ENCODE measurements at regions not wholly inside any gene's neighbourhood (a gene's known extent, or its start where the extent isn't known, plus 50 kb on each side); places are given as distances from the start of the nearest gene placed in this dataset.
"Not testable (repeated sequence)": the region's sequence is repeated elsewhere in the genome, so short reads cannot be mapped to it uniquely, and the experiment has no call there.

DNA sequence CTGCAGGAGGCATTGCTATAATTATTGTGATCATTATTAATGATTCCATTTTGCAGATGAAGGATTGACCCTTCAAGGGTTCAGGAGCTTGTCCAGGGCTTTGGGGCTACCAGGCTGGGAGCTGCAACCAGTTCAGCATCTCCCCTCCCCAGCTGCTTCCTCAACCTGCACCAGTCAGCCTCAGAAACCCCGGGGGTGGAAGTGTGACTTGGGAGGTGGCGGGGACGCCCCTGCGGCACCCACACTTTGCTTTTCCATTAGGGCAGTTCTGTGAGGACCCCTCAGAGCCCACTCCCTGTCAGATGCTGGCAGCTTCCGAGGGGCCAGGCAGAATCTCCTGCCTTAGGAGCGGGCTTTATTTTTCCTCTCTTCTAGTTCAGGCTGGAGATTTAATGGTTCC is 85.6 kb downstream of the OLFM1 start:
- DNase-seq (ENCODE audit: low read depth): no peak

DNA sequence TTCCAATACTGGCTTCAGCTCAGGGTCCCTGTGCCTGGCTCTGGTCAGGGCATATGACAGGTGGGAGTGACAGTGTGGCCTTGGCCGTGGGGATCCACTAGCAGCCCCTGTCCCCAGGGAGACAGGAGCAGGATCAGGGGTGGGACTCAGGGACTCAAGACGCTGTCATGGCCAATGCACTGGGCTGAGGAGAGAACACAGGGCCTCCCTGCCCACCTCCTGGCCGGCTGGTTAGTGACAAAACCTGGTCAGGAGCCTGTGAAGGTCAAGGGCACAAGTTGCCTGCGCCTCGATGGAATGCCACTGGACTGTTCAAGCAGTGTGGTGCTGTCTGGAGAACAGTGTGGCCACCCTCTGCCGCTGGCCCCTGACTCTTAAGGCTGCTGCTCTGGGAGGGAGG is 86.8 kb downstream of the OLFM1 start:
- no peak for DNase-seq (ENCODE audit: low read depth)

DNA sequence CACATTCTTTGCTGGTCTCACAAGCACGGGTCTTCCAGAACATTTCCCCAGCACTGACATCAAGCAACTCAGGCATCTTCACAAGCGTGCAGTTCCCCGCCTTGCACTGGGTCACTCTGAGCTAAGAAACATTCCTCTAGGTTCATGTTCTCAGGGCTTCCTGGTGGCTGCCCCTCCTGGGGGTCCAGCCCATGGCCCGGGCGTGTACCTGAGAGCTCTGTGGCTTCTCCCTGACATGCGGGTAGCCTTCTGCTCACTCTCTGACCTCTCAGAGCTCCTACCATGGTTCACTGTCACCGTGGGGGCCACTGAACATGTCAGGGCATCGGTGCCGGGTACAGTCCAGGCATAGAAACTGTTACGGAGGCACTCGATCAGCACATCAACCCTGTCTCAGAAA is 87.5 kb downstream of the OLFM1 start:
- DNase-seq (ENCODE audit: low read depth): no peak

DNA sequence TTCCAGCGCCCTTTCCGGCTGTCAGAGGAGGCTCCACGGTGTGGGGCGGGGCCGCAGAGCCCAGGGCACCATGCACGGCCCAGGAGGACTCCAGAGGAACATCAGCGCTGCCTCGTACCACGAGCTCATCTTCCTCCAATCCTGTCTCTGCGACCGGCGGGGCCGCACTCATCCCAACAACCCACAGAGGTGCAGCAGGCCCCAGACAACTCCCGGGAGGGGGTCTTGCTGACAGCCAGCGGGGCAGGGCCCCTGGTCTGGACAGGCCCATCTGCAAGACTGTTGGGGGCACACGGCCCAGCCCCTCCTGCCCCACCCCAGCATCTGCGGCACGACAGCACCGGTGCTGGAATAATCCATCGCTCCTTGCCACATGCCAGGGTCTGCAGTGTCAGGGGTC is 88.8 kb downstream of the OLFM1 start:
- no peak for DNase-seq (ENCODE audit: low read depth)

DNA sequence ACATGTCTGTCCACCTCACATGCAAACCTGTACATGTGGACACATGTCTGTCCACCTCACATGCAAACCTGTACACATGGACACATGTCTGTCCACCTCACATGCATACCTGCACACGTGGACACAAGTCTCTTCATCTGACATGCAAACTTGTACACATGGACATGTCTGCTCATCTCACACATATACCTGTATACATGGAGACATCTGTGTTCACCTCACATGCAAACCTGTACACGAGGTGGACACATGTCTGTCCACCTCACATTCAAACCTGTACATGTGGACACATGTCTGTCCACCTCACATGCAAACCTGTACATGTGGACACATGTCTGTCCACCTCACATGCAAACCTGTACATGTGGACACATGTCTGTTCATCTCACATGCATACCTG is 90.1 kb downstream of the OLFM1 start:
- not testable (repeated sequence) for DNase-seq (ENCODE audit: low read depth)

DNA sequence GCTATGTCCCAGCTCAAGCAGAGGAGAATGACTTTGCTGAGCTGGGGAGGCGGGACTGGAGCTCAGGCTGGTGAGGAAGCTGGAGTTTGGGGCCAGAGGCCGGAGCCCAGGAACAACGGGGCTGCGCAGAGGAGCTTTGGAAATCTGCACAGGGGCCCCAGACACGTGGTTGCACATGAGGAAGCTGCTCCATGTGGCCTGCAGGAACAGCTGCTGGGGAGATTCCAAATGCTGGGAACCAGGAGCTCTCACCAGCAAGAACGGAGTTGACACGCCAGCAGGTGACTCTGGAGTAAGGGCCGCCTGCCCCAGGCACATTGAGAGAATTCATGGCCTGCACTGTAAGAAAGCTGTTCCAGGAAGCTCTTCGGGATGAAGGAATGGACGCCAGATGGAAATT is 91.0 kb downstream of the OLFM1 start:
- no peak for DNase-seq (ENCODE audit: low read depth)

DNA sequence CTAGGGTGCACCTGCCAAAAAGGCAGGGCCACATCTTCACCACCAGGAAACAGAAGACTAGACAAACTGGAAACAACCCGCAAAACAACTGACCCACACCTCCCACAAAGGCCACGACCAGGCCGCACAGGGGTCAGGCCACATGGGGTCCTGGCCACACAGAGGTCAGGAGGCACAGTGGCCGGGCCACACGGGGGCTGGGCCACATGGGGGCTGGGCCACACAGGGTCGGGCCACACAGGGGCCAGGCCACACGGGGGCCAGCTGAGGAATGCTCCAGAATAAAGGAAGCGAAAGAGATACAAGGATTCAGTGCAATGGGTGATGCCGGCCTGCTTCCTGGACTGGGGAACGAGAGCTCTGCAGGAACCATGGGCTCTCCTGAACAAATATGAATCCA is 91.6 kb downstream of the OLFM1 start:
- no peak for DNase-seq (ENCODE audit: low read depth)

DNA sequence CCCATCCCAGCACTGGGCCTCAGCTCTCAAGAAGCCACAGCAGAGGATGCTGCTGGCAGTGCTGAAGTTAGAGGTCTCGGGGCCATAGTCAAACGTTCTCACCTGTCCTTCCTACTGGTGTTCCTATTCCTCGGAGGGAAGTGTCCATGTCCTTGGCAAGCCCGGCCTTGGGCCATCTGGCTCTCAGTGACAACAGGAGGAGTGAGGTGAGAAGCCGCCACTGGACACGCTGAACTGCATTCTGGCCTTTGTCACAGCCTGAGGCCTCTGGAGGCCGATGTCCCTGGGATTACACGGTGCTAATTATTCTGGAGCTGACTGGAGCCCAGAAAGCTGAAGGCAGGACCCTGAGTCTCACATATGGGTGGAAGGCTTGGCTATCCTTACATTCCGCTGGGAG is 92.5 kb downstream of the OLFM1 start:
- DNase-seq (ENCODE audit: low read depth): no peak

DNA sequence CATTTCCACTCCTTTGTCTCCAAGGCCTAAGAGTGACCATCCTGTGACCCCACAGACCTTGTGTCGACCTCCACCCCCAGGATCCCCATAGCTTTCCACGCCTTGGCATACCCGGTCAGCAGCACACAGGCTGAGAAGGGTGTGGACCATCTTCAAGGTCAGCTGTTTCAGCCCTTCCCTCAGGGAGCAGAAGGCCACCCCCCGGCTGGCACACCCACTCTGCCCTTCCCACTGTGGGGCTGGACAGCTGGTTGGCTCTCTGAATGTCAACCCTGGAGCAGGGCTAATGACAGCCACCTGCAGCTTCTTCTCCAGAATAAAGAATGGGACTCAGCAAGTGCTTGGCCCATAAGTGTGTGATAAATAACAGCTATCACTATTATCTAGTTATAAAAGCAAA is 93.1 kb downstream of the OLFM1 start:
- DNase-seq (ENCODE audit: low read depth): no peak

DNA sequence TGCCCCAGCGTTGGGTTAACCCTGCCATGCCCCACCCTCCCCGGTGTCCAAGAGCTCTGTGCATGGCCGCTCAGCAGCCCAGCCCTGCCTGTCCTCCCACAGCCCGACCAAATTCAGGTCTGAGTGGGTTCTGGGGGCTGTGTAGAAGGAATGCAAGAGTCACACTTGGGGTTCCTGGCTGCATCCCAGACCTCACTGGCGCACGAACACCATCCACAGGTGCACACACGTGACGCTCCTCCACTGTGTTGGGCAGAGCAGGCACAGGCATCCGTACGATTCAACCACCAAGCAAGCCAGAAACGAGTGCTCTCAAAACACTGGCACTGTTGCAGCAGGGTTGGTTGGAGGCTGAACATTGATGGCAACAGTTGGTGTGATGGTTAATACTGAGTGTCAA is 93.9 kb downstream of the OLFM1 start:
- no peak for DNase-seq (ENCODE audit: low read depth)

DNA sequence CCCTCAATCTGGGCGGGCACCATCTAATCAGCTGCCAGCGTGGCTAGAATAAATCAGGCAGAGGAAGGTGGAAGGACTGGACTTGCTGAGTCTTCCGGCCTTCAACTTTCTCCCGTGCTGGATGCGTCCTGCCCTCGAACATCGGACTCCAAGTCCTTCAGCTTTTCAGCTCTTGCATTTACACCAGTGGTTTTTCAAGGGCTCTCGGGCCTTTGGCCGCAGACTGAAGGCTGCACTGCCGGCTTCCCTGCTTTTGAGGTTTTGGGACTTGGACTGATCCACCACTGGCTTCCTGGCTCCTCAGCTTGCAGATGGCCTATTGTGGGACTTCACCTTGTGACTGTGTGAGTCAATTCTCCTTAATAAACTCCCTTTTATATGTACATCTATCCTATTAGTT is 94.4 kb downstream of the OLFM1 start:
- not testable (repeated sequence) for DNase-seq (ENCODE audit: low read depth)

DNA sequence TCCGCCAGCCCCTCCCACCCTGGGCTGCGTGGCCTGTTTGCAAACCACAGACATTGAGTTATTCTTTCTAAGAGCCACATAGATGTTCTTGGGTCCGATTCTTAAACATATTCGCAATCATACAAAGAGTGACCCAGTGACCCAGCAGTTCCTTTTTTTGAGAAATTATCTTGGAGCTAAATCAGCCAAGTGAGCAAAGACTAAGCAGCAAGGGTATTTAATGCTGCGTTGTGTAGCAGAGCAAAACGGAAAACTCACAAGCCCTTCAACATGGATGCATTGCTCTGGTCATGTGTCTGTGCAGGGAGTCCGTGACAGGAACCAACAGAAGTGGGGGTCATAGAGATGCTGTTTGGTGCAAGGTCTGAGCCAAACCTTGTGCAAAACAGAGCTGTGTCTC is 95.6 kb downstream of the OLFM1 start:
- DNase-seq (ENCODE audit: low read depth): no peak

DNA sequence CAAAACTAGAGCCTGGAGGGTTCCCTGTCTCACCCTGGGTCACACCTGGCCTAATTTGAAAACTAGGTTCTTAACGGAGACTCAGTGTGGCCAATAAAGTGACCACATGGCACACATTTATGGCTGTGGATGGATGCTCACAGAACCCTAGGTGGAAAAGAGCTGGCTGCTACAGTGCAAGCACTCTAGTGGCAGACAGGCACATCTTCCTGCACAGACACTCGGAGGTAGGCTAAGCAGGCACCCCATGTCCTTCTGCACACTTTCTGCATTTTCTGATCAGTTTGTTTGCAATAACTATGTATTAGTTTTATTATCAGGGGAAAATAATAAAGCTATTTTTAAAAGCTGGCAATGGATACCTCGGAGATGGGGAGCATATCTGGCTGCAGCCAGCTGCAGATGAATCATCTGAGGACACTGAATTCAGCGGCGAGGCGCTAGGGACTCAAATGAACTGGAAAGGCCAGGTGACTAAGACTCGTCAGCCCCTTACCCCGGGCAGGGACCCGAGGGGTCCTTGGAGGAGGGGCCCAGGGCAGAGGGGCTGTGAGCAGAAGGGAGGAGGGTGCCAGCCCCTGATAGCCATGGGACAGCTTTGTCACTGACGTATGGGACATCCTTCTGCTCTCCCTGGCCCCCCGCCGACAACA is 96.2 kb downstream of the OLFM1 start:
- no peak for DNase-seq (ENCODE audit: low read depth)

DNA sequence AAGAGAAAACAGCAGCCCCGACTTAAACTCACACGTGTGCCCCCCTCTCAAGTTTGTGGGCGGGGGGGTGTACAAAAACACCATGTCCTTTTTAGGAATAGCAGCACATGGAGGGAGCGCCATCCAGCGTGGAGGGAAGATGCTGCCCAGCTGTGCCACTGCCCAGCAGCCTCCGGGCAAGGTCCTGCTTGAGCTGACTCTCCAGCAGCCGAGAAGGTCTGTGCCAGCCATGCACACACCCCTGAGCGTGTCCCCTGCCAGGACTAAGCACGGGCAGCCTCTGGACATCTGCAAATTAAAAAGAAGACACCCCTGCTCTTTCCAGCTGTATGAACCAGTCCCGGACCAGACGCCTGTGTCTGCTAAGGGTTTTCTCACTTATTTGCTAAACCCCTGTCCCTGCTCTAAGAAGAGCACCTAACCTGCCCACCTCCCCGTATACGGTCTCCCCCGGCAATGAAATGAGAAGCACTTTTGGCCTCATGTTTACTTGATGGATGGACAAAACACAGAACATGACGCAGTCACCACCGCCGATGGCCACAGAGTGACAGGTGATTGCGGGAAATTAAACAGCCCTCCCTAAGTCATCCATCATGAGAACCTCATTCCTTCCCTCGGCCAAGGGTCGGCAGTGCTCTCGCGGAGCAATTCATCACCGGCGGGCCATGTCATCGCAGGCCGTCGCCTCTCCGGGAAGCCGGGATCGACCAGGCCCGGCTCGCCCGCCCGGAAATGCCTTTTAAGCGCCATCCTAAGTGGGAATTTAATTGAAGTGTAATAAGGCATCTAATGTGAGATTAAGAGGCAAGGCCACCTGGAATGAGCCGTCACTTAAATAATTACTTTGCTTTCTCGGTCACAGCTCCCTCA is 96.9 kb downstream of the OLFM1 start:
- DNase-seq (ENCODE audit: low read depth): no peak

DNA sequence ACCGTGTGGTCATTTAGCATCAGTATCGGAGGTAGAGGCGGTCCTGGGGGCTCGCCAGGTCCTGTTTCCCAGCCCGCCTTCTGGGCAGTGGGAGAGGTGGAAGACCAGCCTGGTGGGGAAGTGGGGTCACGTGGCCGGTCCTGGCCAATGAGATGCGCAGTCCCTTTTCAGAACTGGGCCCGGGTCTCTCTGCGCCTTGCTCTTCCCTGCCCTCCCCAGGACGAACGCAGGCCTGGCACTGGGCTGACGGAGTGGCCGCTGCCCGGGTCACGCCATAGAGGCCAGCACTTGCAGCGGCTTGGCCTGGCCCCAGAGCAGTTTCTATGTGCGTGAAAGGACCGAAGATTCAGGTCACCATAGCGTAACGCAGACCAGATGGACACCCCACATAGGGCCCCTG is 97.6 kb downstream of the OLFM1 start:
- DNase-seq (ENCODE audit: low read depth): no peak

DNA sequence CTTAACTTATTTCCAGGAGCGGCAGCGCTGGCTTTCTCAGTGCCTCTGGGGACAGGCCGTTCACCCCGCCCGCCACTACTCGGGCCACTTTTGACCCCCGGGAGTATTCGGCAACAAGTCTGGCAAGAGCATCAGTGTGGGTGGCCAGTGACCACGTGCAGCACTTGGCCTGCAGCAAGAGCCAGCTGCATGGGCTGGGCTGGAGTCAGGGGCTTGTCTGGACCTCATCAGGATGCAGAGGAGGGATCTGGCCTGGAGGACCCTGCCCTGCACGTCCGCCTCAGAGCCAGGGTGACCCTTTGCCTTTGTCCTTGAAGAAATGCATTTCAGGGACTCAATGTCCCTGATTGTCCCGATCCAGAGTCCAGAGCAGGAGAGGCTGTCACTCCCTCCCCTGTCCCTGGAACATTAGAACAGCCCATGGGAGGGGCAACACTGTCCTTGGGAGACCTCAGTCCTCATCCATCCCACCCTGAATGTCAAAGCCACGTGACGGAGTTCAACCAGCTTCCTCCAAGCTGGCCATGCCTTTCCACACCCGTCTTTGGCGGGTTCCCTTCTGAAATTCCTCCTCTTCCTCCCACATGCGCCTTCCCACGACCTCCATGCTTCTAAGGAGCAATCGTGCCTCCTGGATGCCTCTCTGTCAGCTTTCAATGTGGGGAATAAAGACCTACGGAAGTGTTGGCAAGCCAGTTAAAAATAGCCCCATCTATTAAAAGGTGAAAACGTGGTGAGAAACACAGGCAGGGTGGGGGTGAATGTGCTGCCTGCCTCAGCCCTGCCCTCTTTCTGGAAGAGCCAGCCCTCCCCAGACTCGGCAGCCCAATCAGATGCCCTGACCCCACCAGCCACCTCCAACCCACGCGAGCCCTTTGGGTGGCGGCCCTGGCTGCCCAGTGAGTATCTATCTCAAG is 99.0 kb downstream of the OLFM1 start:
- no peak for DNase-seq (ENCODE audit: low read depth)

DNA sequence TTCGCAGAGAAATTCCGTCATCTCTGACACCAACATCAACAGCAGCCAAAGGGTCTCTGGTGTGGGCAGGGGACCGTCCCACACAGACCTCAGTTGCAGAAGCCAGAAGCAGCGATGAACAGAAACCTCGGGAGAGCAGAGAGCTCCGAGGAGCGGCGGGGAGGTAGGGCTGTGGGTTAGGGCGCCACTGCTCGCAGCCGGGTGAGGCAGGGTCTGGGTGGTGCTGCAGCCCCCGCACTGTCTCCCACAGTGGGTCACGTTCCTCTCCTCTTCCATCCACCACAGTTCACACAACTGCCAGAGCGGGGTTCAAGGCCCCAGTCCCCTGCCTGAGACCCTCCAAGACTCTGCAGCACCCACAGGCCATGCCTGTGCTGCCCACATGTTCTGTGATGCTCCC is 99.9 kb downstream of the OLFM1 start:
- no peak for DNase-seq (ENCODE audit: low read depth)

DNA sequence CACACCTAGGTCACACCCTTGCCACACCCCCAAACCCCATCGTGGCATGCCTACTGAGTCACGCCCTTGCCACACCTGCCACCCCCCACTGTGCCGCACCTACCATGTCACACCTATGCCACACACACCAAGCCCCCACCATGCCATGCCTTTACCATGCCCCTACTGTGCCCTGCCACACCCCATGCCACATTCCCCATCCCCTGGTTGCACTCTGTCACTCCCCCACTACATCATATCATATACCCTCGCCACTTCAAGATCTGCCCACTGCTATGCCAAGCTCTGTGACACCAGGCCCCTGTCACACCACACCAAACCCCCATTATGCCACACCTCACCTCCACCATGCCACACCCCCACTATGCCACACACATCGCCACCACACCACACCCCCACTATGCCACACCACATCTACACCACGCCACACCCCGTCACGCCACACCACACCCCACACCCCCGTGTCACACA is 101.2 kb downstream of the OLFM1 start:
- DNase-seq (ENCODE audit: low read depth): no peak

DNA sequence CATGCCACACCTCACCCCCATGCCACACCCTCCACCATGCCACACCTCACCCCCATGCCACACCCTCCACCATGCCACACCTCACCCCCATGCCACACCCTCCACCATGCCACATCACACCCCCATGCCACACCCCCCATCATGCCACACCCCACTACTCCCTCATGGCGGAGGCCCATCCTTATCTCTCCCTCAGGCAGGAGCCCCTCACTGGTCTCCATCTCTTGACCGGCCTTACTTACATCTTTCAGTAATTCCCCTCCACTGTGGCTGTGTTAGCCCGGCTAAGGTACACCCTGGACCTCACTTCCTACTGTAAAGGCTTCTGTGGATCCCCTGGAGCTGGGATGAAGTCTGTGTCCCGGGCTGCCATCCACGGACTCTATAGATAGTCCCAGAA is 102.0 kb downstream of the OLFM1 start:
- DNase-seq (ENCODE audit: low read depth): no peak

DNA sequence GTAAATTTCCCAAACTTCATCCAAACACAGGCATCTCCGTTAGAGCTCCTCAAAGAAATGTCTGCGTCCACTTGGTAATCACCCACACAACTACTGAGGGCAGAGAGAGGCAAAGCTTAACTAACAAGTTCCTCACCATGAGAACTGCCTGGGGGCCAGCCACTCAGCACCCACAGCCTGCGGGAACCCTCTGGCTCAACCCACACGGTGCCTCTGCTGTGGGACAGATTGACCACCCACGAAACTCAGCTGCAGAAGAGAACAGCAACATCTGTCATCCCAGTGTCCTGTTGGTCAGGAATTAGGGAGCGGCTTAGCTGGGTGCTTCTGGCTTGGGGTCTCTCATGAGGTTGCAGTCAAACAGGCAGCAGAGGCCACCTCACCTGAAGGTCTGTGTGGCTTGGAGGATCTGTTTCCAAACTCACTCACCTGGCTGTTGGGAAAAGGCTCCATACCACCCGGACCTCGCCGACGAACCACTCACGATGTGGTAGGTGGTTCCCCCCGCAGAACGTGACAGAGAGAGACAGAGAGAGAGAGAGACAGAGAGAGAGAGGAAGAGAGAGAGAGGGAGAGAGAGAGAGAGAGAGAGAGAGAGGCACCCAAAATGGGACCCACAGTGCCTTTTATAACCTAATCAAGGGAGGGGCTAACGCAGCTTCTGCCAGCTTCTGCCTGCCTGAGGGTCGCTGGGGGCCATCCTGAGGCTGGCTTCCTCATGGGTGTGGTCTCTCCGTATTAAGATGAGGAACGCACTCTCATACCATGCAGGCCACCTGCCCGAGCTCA is 103.5 kb downstream of the OLFM1 start:
- no peak for DNase-seq (ENCODE audit: low read depth)

DNA sequence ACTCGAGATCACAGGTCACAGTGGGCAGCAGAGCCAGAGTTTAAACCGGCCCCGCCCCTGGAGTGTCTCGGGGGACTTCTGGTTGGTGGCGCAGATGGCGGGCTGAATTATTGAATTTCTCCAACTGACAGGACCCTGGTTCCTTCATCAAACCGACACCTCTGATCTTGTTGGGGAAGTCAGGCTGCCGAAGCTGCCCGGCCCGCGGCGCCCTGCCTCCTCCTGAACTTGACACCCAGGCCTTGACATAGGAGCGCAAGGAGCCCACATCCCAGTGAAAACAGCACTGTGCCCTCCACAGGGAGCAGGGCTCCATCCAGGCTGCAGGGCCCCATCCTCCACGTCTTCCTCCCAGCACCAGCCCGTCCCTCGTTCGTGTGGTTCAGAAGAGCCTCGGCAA is 105.2 kb downstream of the OLFM1 start:
- no peak for DNase-seq (ENCODE audit: low read depth)

DNA sequence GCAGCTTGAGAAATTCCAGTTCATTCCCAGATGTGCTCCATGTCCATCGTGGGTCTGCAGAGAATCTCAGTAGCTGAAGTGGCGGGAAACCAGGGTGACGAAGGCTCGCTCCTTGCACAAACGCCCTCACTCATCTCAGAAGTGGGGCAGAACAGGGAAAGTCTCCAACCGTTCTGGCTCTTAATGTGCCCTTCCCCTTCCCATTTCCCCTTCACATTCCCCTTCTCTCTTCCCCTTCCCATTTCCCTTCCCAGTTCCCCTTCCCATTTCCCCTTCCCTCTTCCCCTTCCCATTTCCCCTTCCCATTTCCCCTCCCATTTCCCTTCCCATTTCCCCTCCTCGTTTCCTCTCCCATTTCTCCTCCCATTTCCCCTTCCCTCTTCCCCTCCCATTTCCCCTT is 108.5 kb downstream of the OLFM1 start:
- not testable (repeated sequence) for DNase-seq (ENCODE audit: low read depth)

Data from HS-5 (cell line).